ENCODE measurements at regions not wholly inside any gene's neighbourhood (a gene's known extent, or its start where the extent isn't known, plus 50 kb on each side); places are given as distances from the start of the nearest gene placed in this dataset.

DNA sequence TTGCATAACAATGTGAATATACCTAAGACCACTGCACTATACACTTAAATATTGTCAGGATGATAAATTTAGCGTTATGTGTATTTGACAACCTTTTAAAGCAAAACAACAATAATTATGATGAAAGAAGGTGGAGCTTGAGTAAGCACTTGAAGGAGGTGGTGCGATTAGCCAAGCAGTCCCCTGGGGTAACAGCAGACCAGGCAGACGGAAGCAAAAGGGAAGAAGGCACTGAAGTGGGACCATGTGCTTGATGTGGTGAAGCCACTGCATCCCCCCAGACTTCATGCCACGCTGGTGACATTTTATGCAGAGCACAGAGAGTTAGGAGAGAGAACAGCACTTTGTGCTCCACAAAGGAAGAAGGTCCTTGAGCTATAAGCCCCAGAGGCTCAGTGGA lies 58.3 kb upstream of the ZNF507 start:
- TF ChIP-seq, protein P1, sequence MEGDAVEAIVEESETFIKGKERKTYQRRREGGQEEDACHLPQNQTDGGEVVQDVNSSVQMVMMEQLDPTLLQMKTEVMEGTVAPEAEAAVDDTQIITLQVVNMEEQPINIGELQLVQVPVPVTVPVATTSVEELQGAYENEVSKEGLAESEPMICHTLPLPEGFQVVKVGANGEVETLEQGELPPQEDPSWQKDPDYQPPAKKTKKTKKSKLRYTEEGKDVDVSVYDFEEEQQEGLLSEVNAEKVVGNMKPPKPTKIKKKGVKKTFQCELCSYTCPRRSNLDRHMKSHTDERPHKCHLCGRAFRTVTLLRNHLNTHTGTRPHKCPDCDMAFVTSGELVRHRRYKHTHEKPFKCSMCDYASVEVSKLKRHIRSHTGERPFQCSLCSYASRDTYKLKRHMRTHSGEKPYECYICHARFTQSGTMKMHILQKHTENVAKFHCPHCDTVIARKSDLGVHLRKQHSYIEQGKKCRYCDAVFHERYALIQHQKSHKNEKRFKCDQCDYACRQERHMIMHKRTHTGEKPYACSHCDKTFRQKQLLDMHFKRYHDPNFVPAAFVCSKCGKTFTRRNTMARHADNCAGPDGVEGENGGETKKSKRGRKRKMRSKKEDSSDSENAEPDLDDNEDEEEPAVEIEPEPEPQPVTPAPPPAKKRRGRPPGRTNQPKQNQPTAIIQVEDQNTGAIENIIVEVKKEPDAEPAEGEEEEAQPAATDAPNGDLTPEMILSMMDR (IDR thresholded peaks at IDR 0.05; ENCODE audit: control extremely low read depth in 1 of 3, insufficient read depth in 1 of 3, low read depth in 1 of 3, low read length in 3 of 3): no peak
- TF ChIP-seq POLR2AphosphoS5 (IDR thresholded peaks at IDR 0.05; ENCODE audit: low read depth, low read length): no peak
